MCF 10A (cell line): ENCODE measurements at regions not wholly inside any gene's neighbourhood (a gene's known extent, or its start where the extent isn't known, plus 50 kb on each side); places are given as distances from the start of the nearest gene placed in this dataset.

Experiments used
- BruUV-seq: library from RNA; stranded (reverse); fragments of 400-500 nt; replicated peaks from 2 replicates; lab custom pipeline; 2021; lab: Mats Ljungman, UMichigan
- CTCF ChIA-PET: fragments of 300-600 bp; sonication (Branson Sonifier 250); formaldehyde crosslinking; extraction: SDS; loops from one replicate; lab custom pipeline; 2021; ENCODE audit warnings: antibody characterized with exemption, inconsistent platforms; lab: Yijun Ruan, JAX
- POLR2A ChIA-PET: fragments of 300-600, 350-650 bp; sonication (Branson Sonifier 250); formaldehyde crosslinking; extraction: SDS; loops from one replicate; lab custom pipeline; 2020; ENCODE audit warnings: antibody characterized with exemption, inconsistent platforms; lab: Yijun Ruan, JAX
- DNase-seq: peaks from one replicate; pipeline ENCODE4 v3.0.0-alpha.2; 2018; ENCODE audit not compliant: unreplicated experiment
- H3K27ac Mint-ChIP-seq: one replicate; pipeline ENCODE4 v1.8.0; 2022; ENCODE audit warnings: mild to moderate bottlenecking, low read depth, mixed read lengths; ENCODE audit not compliant: unreplicated experiment
- H3K27me3 Mint-ChIP-seq: one replicate; pipeline ENCODE4 v1.8.0; 2022; ENCODE audit warnings: mixed read lengths; ENCODE audit not compliant: insufficient read depth, unreplicated experiment
- H3K36me3 Mint-ChIP-seq: one replicate; pipeline ENCODE4 v1.8.0; 2022; ENCODE audit warnings: mild to moderate bottlenecking, moderate library complexity, mixed read lengths; ENCODE audit not compliant: insufficient read depth, unreplicated experiment
- H3K4me1 Mint-ChIP-seq: one replicate; pipeline ENCODE4 v1.8.0; 2022; ENCODE audit warnings: mixed read lengths; ENCODE audit not compliant: insufficient read depth, unreplicated experiment
- H3K4me3 Mint-ChIP-seq: one replicate; pipeline ENCODE4 v1.8.0; 2022; ENCODE audit warnings: mild to moderate bottlenecking, moderate library complexity, mixed read lengths; ENCODE audit not compliant: unreplicated experiment
- H3K9me3 Mint-ChIP-seq: one replicate; pipeline ENCODE4 v1.8.0; 2022; ENCODE audit warnings: mixed read lengths; ENCODE audit not compliant: unreplicated experiment
- intact Hi-C: fragments of 100-400 bp; cut with micrococcal nuclease; formaldehyde crosslinking; loops from 2 replicates; pipeline ENCODE4 v1.14.1; 2022
- TF ChIP-seq, protein P1 (sequence below): fragments of 200-600 bp; IDR thresholded peaks from one replicate; pipeline ENCODE4 v1.8.0; 2022; ENCODE audit warnings: antibody characterized with exemption, mild to moderate bottlenecking; ENCODE audit not compliant: unreplicated experiment

DNA sequence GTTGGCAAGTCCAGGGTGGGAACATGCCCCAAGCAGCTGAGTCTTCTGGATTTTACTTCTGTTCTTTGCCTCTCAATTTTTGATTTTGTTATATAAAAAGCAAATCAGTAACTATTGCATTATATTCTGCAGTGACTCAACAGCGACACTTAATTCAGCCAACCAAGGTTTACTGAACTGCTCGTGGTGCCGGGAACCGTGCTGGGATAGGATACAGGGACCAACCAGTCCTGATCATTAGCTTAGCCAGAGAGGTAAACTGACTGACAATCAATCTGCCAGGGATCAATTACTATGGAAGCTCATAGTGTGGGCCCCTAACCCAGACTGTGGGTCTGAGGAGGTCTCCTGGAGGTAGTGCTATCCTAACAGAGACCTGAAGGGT, 68.4 kb upstream of the ZNF281 start:
- H3K4me1 Mint-ChIP-seq, result peaks cover 9% of the 10 kb centered on the region
- no peak for DNase-seq
- no peaks in the 10 kb centered on the region for H3K36me3 Mint-ChIP-seq
- no peaks in the 10 kb centered on the region for H3K27me3 Mint-ChIP-seq
- no TSS peak for BruUV-seq
- intact Hi-C loops, result no loop called here
- TF ChIP-seq, protein P1, sequence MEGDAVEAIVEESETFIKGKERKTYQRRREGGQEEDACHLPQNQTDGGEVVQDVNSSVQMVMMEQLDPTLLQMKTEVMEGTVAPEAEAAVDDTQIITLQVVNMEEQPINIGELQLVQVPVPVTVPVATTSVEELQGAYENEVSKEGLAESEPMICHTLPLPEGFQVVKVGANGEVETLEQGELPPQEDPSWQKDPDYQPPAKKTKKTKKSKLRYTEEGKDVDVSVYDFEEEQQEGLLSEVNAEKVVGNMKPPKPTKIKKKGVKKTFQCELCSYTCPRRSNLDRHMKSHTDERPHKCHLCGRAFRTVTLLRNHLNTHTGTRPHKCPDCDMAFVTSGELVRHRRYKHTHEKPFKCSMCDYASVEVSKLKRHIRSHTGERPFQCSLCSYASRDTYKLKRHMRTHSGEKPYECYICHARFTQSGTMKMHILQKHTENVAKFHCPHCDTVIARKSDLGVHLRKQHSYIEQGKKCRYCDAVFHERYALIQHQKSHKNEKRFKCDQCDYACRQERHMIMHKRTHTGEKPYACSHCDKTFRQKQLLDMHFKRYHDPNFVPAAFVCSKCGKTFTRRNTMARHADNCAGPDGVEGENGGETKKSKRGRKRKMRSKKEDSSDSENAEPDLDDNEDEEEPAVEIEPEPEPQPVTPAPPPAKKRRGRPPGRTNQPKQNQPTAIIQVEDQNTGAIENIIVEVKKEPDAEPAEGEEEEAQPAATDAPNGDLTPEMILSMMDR, result no peak
- no peaks in the 10 kb centered on the region for H3K9me3 Mint-ChIP-seq
- CTCF ChIA-PET, result interaction anchor here (0.6 to 1.9 kb wide), 5 partner anchors 8 to 789 kb away, joined by 3 to 5 read pairs (median 4); no protein-coding TSS in a partner anchor
- POLR2A ChIA-PET, result interaction anchor here (0.7 to 1.2 kb wide), 4 partner anchors 37 to 294 kb away, joined by 3 to 5 read pairs (median 3); partner anchors contain the start of gene ZNF281
- no peak overlapping the region for H3K4me3 Mint-ChIP-seq
- no peak overlapping the region for H3K27ac Mint-ChIP-seq

DNA sequence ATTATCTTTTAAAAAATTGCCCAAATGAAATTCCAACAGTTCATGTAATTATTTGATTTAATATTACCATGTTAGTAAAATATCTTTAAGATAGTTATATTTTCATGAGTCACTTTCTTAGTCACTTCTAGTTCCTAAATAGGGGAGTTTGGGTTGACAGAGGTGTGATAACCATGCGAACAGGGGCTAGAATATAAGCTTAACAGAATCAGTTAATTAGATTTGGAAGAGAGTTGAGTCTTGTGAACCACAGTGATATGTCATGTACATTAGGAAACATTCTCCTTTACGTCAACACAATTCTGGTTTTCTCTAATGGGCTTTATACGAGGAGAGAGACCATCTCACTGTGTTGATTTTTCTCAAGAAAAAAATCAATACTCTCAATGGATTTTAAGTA, 64.8 kb upstream of the ZNF281 start:
- no TSS peak for BruUV-seq
- peaks cover 5% of the 10 kb centered on the region for H3K4me1 Mint-ChIP-seq
- intact Hi-C loops, result no loop called here
- H3K9me3 Mint-ChIP-seq, result no peaks in the 10 kb centered on the region
- DNase-seq, result no peak
- no peaks in the 10 kb centered on the region for H3K27me3 Mint-ChIP-seq
- ChIA-PET POLR2A (interaction anchor here (0.7 to 2.3 kb wide), 4 partner anchors 9 to 1551 kb away, joined by 3 to 6 read pairs (median 4); no protein-coding TSS in a partner anchor), CTCF (interaction anchor here (0.6 to 1.9 kb wide), 3 partner anchors 14 to 855 kb away, joined by 3 to 5 read pairs (median 3); no protein-coding TSS in a partner anchor)
- TF ChIP-seq, protein P1, result no peak
- no peaks in the 10 kb centered on the region for H3K36me3 Mint-ChIP-seq
- no peak overlapping the region for H3K4me3 Mint-ChIP-seq
- no peak overlapping the region for H3K27ac Mint-ChIP-seq

DNA sequence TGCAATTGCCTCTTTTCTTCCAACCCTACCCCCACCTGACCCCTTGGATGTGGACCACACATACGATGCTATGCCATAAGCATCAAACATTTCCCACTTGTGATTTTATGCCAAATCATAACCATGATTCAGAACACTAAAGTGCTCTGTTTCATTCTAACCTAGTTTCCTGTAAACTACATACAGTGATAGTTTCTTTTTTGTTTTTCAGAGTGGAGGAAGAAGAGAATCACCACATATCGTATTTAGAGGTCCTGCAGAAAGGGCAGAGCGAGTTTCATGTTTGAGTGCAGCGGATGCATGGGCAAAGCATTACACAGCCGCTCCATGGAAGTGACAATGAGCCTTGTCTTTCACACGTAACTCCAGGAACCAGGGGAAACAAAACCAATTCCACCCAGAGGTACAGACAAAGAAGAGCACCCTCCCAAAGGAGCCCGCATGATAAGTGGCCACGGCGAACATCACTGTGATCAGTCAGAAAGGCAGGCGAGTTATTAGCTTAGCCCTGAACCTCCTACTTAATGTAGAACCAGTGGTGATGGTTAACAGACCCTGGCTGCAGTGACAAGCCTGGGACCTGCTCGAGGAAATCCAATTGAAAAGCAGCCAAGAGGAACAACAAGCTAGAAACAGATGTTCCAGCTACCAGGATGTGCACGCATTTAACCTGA, 64.0 kb upstream of the ZNF281 start:
- H3K27ac Mint-ChIP-seq, result no peak overlapping the region
- H3K9me3 Mint-ChIP-seq, result no peaks in the 10 kb centered on the region
- H3K36me3 Mint-ChIP-seq, result no peaks in the 10 kb centered on the region
- BruUV-seq, result no TSS peak
- no peak overlapping the region for H3K4me3 Mint-ChIP-seq
- CTCF ChIA-PET, result interaction anchor here (0.6 to 1.9 kb wide), 3 partner anchors 15 to 854 kb away, joined by 3 to 5 read pairs (median 3); no protein-coding TSS in a partner anchor
- no peaks in the 10 kb centered on the region for H3K27me3 Mint-ChIP-seq
- DNase-seq, result no peak
- H3K4me1 Mint-ChIP-seq, result peaks cover 5% of the 10 kb centered on the region
- intact Hi-C loops, result no loop called here
- POLR2A ChIA-PET, result interaction anchor here (2.3 kb wide), 1 partner anchor 8 kb away, joined by 6 read pairs; no protein-coding TSS in a partner anchor
- TF ChIP-seq, protein P1, result no peak

DNA sequence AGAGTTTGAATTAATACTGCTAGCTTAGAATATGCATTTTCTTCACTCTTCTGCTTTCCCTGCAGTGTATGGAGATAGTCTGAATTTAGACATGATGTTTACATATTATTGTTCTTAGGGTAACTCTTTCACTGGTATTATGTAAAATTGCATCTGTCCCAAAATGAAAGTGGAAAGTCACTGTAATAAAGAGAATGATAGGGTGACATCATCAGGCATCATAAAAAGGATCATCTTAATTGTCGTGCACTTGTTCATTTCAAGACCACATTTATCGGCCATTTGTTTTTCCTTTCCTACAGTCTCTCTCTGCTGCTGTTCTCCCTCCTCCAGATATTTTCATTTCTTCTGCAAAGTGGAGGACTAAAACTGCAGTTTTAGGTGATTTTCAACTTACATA, 61.9 kb upstream of the ZNF281 start:
- intact Hi-C loops, result no loop called here
- Mint-ChIP-seq H3K9me3 (no peaks in the 10 kb centered on the region), H3K27me3 (no peaks in the 10 kb centered on the region), H3K4me1 (no peaks in the 10 kb centered on the region), H3K4me3 (no peak overlapping the region), H3K36me3 (no peaks in the 10 kb centered on the region), H3K27ac (no peak overlapping the region)
- POLR2A ChIA-PET, result interaction anchor here (0.6 kb wide), 1 partner anchor 9 kb away, joined by 3 read pairs; no protein-coding TSS in a partner anchor
- BruUV-seq, result no TSS peak
- CTCF ChIA-PET, result interaction anchor here (0.6 to 1.7 kb wide), 3 partner anchors 17 to 39 kb away, joined by 3 to 4 read pairs (median 3); no protein-coding TSS in a partner anchor
- DNase-seq, result no peak
- TF ChIP-seq, protein P1, result no peak
